ENCODE measurements at regions not wholly inside any gene's neighbourhood (a gene's known extent, or its start where the extent isn't known, plus 50 kb on each side); places are given as distances from the start of the nearest gene placed in this dataset.
"Not testable (repeated sequence)": the region's sequence is repeated elsewhere in the genome, so short reads cannot be mapped to it uniquely, and the experiment has no call there.

DNA sequence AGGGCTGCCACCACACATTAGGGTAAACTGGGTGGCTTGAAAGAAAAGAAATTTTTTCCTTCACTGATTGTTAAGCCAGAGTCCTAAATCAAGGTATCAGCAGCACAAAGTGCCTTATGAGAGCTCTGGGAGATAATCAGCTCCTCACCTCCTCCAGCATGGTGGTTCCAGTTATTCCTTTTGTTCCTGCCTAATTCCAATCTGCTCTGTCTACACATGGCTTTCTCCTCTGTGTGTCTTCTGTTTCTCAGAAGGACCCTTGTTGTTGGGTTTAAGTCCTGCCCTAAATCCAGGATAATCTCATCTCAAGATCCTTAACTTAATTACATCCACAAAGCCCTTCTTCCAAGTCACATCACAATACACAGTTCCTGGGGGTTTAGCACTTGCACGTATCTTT is 1352.0 kb upstream of the CDH9 start:
- DNase-seq (ENCODE audit: extremely low spot score in 2 of 2): no peak
- intact Hi-C loops (cut with DNase I): no loop called here
- no peaks in the 10 kb centered on the region for H3K36me3 ChIP-seq
- H3K27me3 ChIP-seq: no peaks in the 10 kb centered on the region
- TF ChIP-seq POLR2A (IDR thresholded peaks at IDR 0.05): no peak
- no peaks in the 10 kb centered on the region for H3K9me3 ChIP-seq
- no peaks in the 10 kb centered on the region for H3K4me1 ChIP-seq
- H3K27ac ChIP-seq: no peak overlapping the region
- no peak overlapping the region for H3K4me3 ChIP-seq

GRCh38 chr5:28389727-28390126 is 1351.3 kb upstream of the CDH9 start:
- H3K36me3 ChIP-seq; DNase-seq (ENCODE audit: extremely low spot score in 2 of 2); H3K4me1 ChIP-seq; intact Hi-C loops (cut with DNase I); H3K27ac ChIP-seq; H3K27me3 ChIP-seq; H3K9me3 ChIP-seq; H3K4me3 ChIP-seq: not testable (repeated sequence)

- intact Hi-C loops (cut with DNase I): no loop called here
- TF ChIP-seq POLR2AphosphoS5 (IDR thresholded peaks at IDR 0.05; ENCODE audit: insufficient read depth in 1 of 2, low read depth in 1 of 2) (no peak), POLR2A (IDR thresholded peaks at IDR 0.05) (no peak)
- TF ChIP-seq, protein P1, sequence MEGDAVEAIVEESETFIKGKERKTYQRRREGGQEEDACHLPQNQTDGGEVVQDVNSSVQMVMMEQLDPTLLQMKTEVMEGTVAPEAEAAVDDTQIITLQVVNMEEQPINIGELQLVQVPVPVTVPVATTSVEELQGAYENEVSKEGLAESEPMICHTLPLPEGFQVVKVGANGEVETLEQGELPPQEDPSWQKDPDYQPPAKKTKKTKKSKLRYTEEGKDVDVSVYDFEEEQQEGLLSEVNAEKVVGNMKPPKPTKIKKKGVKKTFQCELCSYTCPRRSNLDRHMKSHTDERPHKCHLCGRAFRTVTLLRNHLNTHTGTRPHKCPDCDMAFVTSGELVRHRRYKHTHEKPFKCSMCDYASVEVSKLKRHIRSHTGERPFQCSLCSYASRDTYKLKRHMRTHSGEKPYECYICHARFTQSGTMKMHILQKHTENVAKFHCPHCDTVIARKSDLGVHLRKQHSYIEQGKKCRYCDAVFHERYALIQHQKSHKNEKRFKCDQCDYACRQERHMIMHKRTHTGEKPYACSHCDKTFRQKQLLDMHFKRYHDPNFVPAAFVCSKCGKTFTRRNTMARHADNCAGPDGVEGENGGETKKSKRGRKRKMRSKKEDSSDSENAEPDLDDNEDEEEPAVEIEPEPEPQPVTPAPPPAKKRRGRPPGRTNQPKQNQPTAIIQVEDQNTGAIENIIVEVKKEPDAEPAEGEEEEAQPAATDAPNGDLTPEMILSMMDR (IDR thresholded peaks at IDR 0.05): no peak
- no peaks in the 10 kb centered on the region for H3K9me3 ChIP-seq
- H3K27ac ChIP-seq: no peak overlapping the region
- no peak overlapping the region for H3K4me3 ChIP-seq
- no peaks in the 10 kb centered on the region for H3K36me3 ChIP-seq
- no peaks in the 10 kb centered on the region for H3K4me1 ChIP-seq
- DNase-seq (ENCODE audit: extremely low spot score in 2 of 2): no peak
- H3K27me3 ChIP-seq: no peaks in the 10 kb centered on the region
These were observed 1350.0 kb upstream of the CDH9 start for GRCh38 chr5:28388428-28388827.

GRCh38 chr5:28386712-28387111 is 1348.3 kb upstream of the CDH9 start:
- Histone ChIP-seq H3K4me1 (no peaks in the 10 kb centered on the region), H3K27ac (no peak overlapping the region), H3K27me3 (no peaks in the 10 kb centered on the region), H3K4me3 (no peak overlapping the region), H3K9me3 (no peaks in the 10 kb centered on the region), H3K36me3 (no peaks in the 10 kb centered on the region)
- no peak for DNase-seq (ENCODE audit: extremely low spot score in 2 of 2)
- intact Hi-C loops (cut with DNase I): no loop called here
- no peak for TF ChIP-seq POLR2AphosphoS5 (IDR thresholded peaks at IDR 0.05; ENCODE audit: insufficient read depth in 1 of 2, low read depth in 1 of 2)
- TF ChIP-seq POLR2A (IDR thresholded peaks at IDR 0.05): no peak

DNA sequence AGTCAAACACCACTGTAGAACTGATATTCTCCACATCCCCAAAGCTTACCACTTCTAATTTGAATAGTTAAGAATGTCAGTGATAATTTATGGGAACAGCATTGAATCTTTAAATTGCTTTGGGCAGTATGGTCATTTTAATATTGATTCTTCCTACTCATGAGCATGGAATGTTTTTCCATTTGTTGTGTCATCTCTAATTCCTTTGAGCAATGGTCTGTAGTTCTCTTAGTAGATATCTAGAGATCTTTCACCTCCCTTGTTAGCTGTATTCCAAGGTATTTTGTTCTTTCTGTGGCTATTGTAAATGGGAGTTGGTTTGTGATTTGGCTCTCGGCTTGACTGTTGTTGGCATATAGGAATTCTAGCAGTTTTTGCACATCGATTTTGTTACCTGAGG is 1341.8 kb upstream of the CDH9 start:
- Histone ChIP-seq H3K9me3 (no peaks in the 10 kb centered on the region), H3K27me3 (no peaks in the 10 kb centered on the region), H3K36me3 (no peaks in the 10 kb centered on the region), H3K27ac (no peak overlapping the region), H3K4me1 (no peaks in the 10 kb centered on the region), H3K4me3 (no peak overlapping the region)
- intact Hi-C loops (cut with DNase I): no loop called here
- no peak for TF ChIP-seq POLR2AphosphoS5 (IDR thresholded peaks at IDR 0.05; ENCODE audit: insufficient read depth in 1 of 2, low read depth in 1 of 2)
- TF ChIP-seq, protein P1 (IDR thresholded peaks at IDR 0.05): no peak
- TF ChIP-seq POLR2A (IDR thresholded peaks at IDR 0.05): no peak
- DNase-seq (ENCODE audit: extremely low spot score in 2 of 2): no peak

DNA sequence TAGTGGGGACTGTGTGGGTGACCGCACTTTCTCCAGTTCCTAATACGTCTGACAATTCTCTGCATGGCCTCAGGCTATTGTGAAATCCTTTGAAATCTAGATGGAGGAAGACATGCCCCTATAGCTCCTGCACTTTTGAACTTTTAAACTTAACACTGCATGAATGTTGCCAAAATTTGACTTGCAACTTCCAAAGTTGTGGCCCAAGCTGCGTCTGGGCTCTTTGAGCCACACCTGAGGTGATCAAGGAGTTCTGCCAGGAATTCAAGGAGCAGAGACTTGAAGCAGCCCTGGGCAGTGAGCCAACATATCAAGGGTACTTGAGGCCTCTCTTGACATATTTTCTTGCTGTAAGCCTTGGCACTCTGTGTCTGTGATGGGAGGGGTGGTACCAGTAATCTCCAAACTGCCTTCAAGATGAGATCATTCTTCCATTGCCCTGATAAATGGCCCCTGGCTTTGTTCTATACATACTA is 1336.1 kb upstream of the CDH9 start:
- TF ChIP-seq POLR2AphosphoS5 (IDR thresholded peaks at IDR 0.05; ENCODE audit: insufficient read depth in 1 of 2, low read depth in 1 of 2) (no peak), POLR2A (IDR thresholded peaks at IDR 0.05) (no peak)
- TF ChIP-seq, protein P1 (IDR thresholded peaks at IDR 0.05): no peak
- intact Hi-C loops (cut with DNase I): no loop called here
- no peak for DNase-seq (ENCODE audit: extremely low spot score in 2 of 2)
- Histone ChIP-seq H3K4me1 (no peaks in the 10 kb centered on the region), H3K4me3 (no peak overlapping the region), H3K27me3 (no peaks in the 10 kb centered on the region), H3K27ac (no peak overlapping the region), H3K9me3 (no peaks in the 10 kb centered on the region), H3K36me3 (no peaks in the 10 kb centered on the region)

DNA sequence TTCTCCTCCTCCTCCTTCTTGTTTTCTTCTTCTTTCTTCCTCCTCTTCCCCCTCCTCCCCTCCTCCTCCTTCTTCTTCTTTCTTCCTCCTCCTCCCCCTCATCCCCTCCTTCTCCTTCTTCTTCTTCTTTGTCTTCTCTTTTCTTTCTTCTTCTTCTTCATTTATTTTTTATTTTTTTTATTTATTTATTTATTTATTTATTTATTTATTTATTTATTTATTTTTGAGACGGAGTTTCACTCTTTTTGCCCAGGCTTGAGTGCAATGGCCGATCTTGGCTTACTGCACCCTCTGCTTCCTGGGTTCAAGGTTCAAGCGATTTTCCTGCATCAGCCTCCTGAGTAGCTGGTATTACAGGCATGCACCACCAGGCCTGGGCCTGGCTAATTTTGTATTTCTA is 1332.5 kb upstream of the CDH9 start:
- Histone ChIP-seq H3K36me3 (no peaks in the 10 kb centered on the region), H3K27ac (no peak overlapping the region), H3K9me3 (no peaks in the 10 kb centered on the region), H3K27me3 (no peaks in the 10 kb centered on the region), H3K4me3 (no peak overlapping the region), H3K4me1 (no peaks in the 10 kb centered on the region)
- TF ChIP-seq POLR2AphosphoS5 (IDR thresholded peaks at IDR 0.05; ENCODE audit: insufficient read depth in 1 of 2, low read depth in 1 of 2): no peak
- TF ChIP-seq, protein P1 (IDR thresholded peaks at IDR 0.05): no peak
- no peak for TF ChIP-seq POLR2A (IDR thresholded peaks at IDR 0.05)
- DNase-seq (ENCODE audit: extremely low spot score in 2 of 2): no peak
- intact Hi-C loops (cut with DNase I): no loop called here
